Transverse colon (tissue), 4 donors: ENCODE measurements at regions not wholly inside any gene's neighbourhood (a gene's known extent, or its start where the extent isn't known, plus 50 kb on each side); places are given as distances from the start of the nearest gene placed in this dataset.

Experiments used
- DNase-seq: peaks from one replicate; pipeline ENCODE4 v3.0.0-alpha.2; 2019
- H3K27ac ChIP-seq, 4 donors: fragments of 200-600 bp; sonication (generic); 2 replicates each; pipeline ENCODE4 v1.5.1; 2016 to 2018; ENCODE audit warnings: inconsistent platforms in 4 of 4
- H3K27me3 ChIP-seq: fragments of 200-600 bp; sonication (generic); 2 replicates; pipeline ENCODE4 v1.5.1; 2017; ENCODE audit warnings: inconsistent platforms
- H3K36me3 ChIP-seq, 4 donors: fragments of 200-600 bp; sonication (generic); 2 replicates each; pipeline ENCODE4 v1.5.1; 2017 to 2019; ENCODE audit warnings: inconsistent platforms in 4 of 4
- H3K4me1 ChIP-seq, 4 donors: fragments of 200-600 bp; sonication (generic); 2 replicates each; pipeline ENCODE4 v1.5.1; 2017 to 2020; ENCODE audit warnings: inconsistent platforms in 4 of 4
- H3K4me3 ChIP-seq, 4 donors: fragments of 200-600 bp; sonication (generic); 1 replicate in 1 of 4; 2 replicates in 3 of 4; pipeline versions ENCODE4 v1.5.1 to v1.6.1; 2017 to 2019; ENCODE audit warnings: inconsistent platforms in 4 of 4
- H3K9me3 ChIP-seq, 2 donors: fragments of 200-600 bp; sonication (generic); 2 replicates each; pipeline ENCODE4 v1.5.1; 2017 to 2019; ENCODE audit warnings: inconsistent platforms in 2 of 2
- EP300 ChIP-seq: sonication (generic); formaldehyde crosslinking; IDR thresholded peaks from one replicate; pipeline ENCODE4 v1.6.1; 2017; ENCODE audit warnings: antibody characterized with exemption, low read depth
- POLR2A ChIP-seq: fragments of 450-650 bp; IDR thresholded peaks from one replicate; pipeline ENCODE4 v1.6.1; 2016; ENCODE audit warnings: antibody characterized with exemption, mild to moderate bottlenecking, moderate library complexity
- POLR2AphosphoS5 ChIP-seq, 3 donors: sonication (generic); formaldehyde crosslinking; IDR thresholded peaks; one replicate each; pipeline ENCODE4 v1.6.1; 2016; ENCODE audit warnings: antibody characterized with exemption in 3 of 3
- WGBS, 2 donors: methylation state at CpG; one replicate each; pipeline ENCODE4 v1.1.5; 2018; ENCODE audit warnings: low coverage in 1 of 2; 5-methylcytosine and 5-hydroxymethylcytosine counted together
- in situ Hi-C, 4 donors: fragments of 200-750 bp; cut with MboI; loops; one replicate each; pipeline versions ENCODE4 v1.15.0 to v1.15.1; 2017; ENCODE audit warnings: low sequenced_read_pairs in 3 of 4, low pct_ligation_motif_present in 1 of 4, low pct_unique_long_range_greater_than_20kb in 1 of 4
- intact Hi-C: fragments of 100-400 bp; cut with DNase I; formaldehyde crosslinking; loops from one replicate; pipeline ENCODE4 v1.15.1; 2023; ENCODE audit warnings: low total_unique reads
- TF ChIP-seq, protein P1 (sequence below), 5 experiments: fragments of 200-600 bp in 3 of 5; fragments of 450-650 bp in 2 of 5; sonication (generic) in 3 of 5; IDR thresholded peaks; 1 replicate in 2 of 5; 2 replicates in 3 of 5; pipeline ENCODE4 v1.5.1; 2016 to 2017; ENCODE audit warnings: antibody characterized with exemption in 5 of 5, inconsistent platforms in 3 of 5, mild to moderate bottlenecking in 2 of 5, moderate library complexity in 1 of 5

DNA sequence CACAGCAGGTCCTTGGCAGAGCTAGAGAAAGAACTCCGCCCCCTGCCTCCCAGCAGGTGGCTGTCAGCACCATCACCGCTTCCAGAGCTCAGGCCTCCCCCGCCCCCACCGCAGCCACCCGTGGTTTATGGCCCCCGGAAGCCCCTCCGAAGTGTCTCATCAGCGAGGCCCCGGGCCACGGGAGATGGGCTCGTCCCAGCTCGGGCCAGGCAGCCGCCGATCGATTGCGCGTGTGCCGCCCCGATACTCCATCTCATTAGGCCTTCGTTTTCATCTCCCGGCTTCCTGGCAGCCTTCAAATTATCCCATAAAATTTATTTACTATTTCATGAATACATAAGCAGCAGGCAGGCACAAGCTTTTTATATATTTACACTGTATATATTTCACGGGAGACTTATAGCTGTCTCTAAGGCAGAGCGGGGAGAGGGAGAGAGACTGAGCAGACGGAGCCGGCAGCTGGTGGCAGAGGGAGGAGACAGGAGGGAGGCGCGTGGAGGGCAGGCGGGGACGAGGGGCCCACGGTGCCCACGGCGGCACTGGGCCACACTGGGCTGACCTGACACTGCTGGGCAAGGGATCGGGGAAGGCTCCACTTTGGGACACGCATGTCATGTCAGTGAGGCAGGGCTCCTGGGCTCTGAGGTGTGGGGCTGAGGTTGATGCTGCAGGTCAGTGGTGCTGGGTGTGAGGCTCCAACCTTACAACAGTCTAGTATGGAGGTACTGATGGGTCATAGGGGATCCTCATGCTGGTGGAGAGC is 241.2 kb downstream of the RBM19 start:
- in situ Hi-C loops = no loop called here
- no peak for DNase-seq
- TF ChIP-seq, protein P1, sequence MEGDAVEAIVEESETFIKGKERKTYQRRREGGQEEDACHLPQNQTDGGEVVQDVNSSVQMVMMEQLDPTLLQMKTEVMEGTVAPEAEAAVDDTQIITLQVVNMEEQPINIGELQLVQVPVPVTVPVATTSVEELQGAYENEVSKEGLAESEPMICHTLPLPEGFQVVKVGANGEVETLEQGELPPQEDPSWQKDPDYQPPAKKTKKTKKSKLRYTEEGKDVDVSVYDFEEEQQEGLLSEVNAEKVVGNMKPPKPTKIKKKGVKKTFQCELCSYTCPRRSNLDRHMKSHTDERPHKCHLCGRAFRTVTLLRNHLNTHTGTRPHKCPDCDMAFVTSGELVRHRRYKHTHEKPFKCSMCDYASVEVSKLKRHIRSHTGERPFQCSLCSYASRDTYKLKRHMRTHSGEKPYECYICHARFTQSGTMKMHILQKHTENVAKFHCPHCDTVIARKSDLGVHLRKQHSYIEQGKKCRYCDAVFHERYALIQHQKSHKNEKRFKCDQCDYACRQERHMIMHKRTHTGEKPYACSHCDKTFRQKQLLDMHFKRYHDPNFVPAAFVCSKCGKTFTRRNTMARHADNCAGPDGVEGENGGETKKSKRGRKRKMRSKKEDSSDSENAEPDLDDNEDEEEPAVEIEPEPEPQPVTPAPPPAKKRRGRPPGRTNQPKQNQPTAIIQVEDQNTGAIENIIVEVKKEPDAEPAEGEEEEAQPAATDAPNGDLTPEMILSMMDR (IDR thresholded peaks at IDR 0.05) = no peak
- TF ChIP-seq EP300 = no peak
- no peak for TF ChIP-seq POLR2AphosphoS5 (IDR thresholded peaks at IDR 0.05)
- no peak for TF ChIP-seq POLR2A
- Histone ChIP-seq H3K9me3 (no peaks in the 10 kb centered on the region), H3K4me3 (no peak overlapping the region), H3K27ac (no peak overlapping the region), H3K27me3 (peaks cover 20% of the 10 kb centered on the region), H3K36me3 (no peaks in the 10 kb centered on the region), H3K4me1 (no peaks in the 10 kb centered on the region)
- 51 to 71% methylated on average over 18 to 34 of the region's 34 CpGs for WGBS, 2 donors
- intact Hi-C loops = no loop called here

DNA sequence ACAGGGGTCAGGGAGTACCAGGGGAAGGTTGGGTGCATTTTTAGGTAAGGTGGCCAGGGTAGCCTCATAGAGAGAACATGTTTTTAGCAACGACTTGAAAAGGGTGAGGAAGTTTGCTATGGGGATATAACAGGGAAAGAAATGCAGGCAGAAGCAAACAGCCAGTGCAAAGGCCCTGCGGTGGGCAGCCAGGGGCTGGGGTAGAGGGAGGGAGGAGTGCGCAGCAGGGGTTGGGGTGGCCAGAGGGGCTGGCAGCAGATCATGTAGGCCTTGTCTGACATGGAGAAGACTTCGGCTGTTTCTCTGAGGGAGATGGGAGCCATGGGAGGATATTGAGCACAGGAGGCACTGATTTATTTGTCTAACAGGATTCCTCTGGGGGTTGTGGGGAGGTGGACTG is 242.5 kb downstream of the RBM19 start:
- in situ Hi-C loops (no loop called here), intact Hi-C loops (no loop called here)
- no peaks in the 10 kb centered on the region for H3K4me1 ChIP-seq
- DNase-seq = no peak
- no peaks in the 10 kb centered on the region for H3K36me3 ChIP-seq
- TF ChIP-seq, protein P1 (IDR thresholded peaks at IDR 0.05) = no peak
- TF ChIP-seq EP300 (no peak), POLR2AphosphoS5 (IDR thresholded peaks at IDR 0.05) (no peak), POLR2A (no peak)
- no peak overlapping the region for H3K27ac ChIP-seq
- H3K27me3 ChIP-seq = peaks cover 20% of the 10 kb centered on the region
- WGBS, 2 donors = 69 to 80% methylated on average over 4 of the region's 4 CpGs
- no peak overlapping the region for H3K4me3 ChIP-seq
- no peaks in the 10 kb centered on the region for H3K9me3 ChIP-seq

DNA sequence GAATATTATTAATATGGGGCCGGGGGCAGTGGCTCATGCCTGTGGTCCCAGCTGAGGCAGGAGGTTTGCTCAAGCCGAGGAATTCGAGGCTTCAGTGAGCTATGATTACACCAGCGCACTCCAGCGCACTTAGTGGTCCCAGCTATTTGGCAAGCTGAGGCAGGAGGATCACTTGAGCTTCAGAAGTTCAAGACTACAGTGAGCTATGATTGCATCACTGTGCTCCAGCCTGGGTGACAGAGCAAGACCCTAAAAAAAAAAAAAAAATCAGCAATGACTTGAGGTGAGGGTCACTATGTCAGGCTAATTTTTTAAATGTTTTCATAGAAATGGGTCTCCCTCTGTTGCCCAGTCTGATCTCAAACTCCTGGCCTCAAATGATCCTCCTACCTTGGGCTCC is 243.4 kb downstream of the RBM19 start:
- 79% methylated on average over 5 of the region's 5 CpGs; no CpG with 5 or more reads in 1 of the 2 donors for WGBS, 2 donors
- in situ Hi-C loops (no loop called here), intact Hi-C loops (no loop called here)

DNA sequence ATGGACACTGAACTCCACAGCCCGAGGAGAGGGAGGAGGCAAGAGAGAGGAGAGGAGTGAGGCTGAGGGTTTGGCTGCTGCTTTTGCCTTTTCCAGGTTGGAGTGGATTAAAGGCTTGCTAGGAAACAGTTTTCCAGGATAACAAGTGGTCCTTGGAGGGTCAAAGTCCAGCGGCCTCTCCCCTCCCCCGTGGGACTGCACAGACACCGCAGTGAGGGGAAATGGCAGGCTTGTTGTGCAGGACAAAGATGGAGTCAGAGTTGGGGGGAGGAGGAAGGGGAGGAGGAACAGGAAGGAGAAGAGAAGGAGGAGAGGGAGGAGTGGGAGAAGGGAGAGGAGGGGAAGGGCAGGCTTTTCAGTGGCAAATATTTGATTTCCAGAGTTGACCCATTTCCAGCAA is 245.5 kb downstream of the RBM19 start:
- H3K27me3 ChIP-seq = peaks cover 12% of the 10 kb centered on the region
- no peaks in the 10 kb centered on the region for H3K9me3 ChIP-seq
- H3K36me3 ChIP-seq = no peaks in the 10 kb centered on the region
- WGBS, 2 donors = 15 to 20% methylated on average over 3 to 4 of the region's 4 CpGs
- TF ChIP-seq, protein P1 (IDR thresholded peaks at IDR 0.05) = no peak
- no peak for TF ChIP-seq EP300
- TF ChIP-seq POLR2A = no peak
- no peak for TF ChIP-seq POLR2AphosphoS5 (IDR thresholded peaks at IDR 0.05)
- H3K4me3 ChIP-seq = no peak overlapping the region
- no peak for DNase-seq
- in situ Hi-C loops = no loop called here
- H3K4me1 ChIP-seq = no peaks in the 10 kb centered on the region
- no peak overlapping the region for H3K27ac ChIP-seq
- intact Hi-C loops = no loop called here

More for the DNA sequence above, 243.4 kb downstream of the RBM19 start:
- H3K4me1 ChIP-seq = no peaks in the 10 kb centered on the region
- H3K27me3 ChIP-seq = peaks cover 20% of the 10 kb centered on the region
- no peaks in the 10 kb centered on the region for H3K36me3 ChIP-seq
- H3K4me3 ChIP-seq = no peak overlapping the region
- no peak for TF ChIP-seq EP300
- TF ChIP-seq, protein P1 (IDR thresholded peaks at IDR 0.05) = no peak
- no peak for TF ChIP-seq POLR2AphosphoS5 (IDR thresholded peaks at IDR 0.05)
- no peak for TF ChIP-seq POLR2A
- H3K9me3 ChIP-seq = no peaks in the 10 kb centered on the region
- no peak for DNase-seq
- no peak overlapping the region for H3K27ac ChIP-seq
